Brain microvascular endothelial cell (primary cell): ENCODE measurements at regions not wholly inside any gene's neighbourhood (a gene's known extent, or its start where the extent isn't known, plus 50 kb on each side); places are given as distances from the start of the nearest gene placed in this dataset.

ENCODE experiments used
- DNase-seq: peaks from one replicate; pipeline ENCODE4 v3.0.0-alpha.2; 2020
- H3K27ac ChIP-seq: fragments of 250-450 bp; sonication (Bioruptor Pico); 2 replicates; pipeline ENCODE4 v1.5.1; 2020; ENCODE audit warnings: mild to moderate bottlenecking, moderate library complexity
- H3K27me3 ChIP-seq: fragments of 250-450 bp; sonication (Bioruptor Pico); replicated peaks from 2 replicates; pipeline ENCODE4 v1.5.1; 2020; ENCODE audit warnings: mild to moderate bottlenecking
- H3K36me3 ChIP-seq: fragments of 250-450 bp; sonication (Bioruptor Pico); replicated peaks from 2 replicates; pipeline ENCODE4 v1.5.1; 2020; ENCODE audit warnings: mild to moderate bottlenecking
- H3K4me3 ChIP-seq: 2 replicates; pipeline ENCODE4 v1.5.1; 2011; ENCODE audit warnings: low read depth, mild to moderate bottlenecking, control low read depth, low read length, moderate library complexity
- CTCF ChIP-seq: IDR thresholded peaks from 2 replicates; pipeline ENCODE4 v1.5.1; 2011; ENCODE audit warnings: low read depth, mild to moderate bottlenecking, moderate library complexity, low read length, control low read depth, inconsistent platforms; ENCODE audit errors: missing control alignments
- in situ Hi-C: cut with HindIII; loops from 2 replicates; pipeline ENCODE4 v1.10.0; 2017; ENCODE audit warnings: low sequenced_read_pairs, low pct_ligation_motif_present

- peak; percentile 10 for TF ChIP-seq CTCF
- no peak overlapping the region for H3K4me3 ChIP-seq
Measured at GRCh38 chr2:21415234-21415633, 291.5 kb downstream of the TDRD15 start.

GRCh38 chr2:21416226-21416625, 292.5 kb downstream of the TDRD15 start:
- H3K4me3 ChIP-seq, result no peak overlapping the region
- H3K27me3 ChIP-seq, result no peaks in the 10 kb centered on the region
- H3K27ac ChIP-seq, result no peak overlapping the region
- TF ChIP-seq CTCF, result no peak
- in situ Hi-C loops, result no loop called here
- H3K36me3 ChIP-seq, result no peaks in the 10 kb centered on the region
- DNase-seq, result no peak

More at GRCh38 chr2:21415234-21415633, 291.5 kb downstream of the TDRD15 start:
- Histone ChIP-seq H3K27ac (no peak overlapping the region), H3K27me3 (no peaks in the 10 kb centered on the region), H3K36me3 (no peaks in the 10 kb centered on the region)
- in situ Hi-C loops, result no loop called here
- no peak for DNase-seq

GRCh38 chr2:21418456-21418855, 294.7 kb downstream of the TDRD15 start:
- no peak overlapping the region for H3K27ac ChIP-seq
- DNase-seq, result no peak
- in situ Hi-C loops, result no loop called here
- no peaks in the 10 kb centered on the region for H3K27me3 ChIP-seq
- H3K4me3 ChIP-seq, result no peak overlapping the region
- no peak for TF ChIP-seq CTCF
- no peaks in the 10 kb centered on the region for H3K36me3 ChIP-seq

- Histone ChIP-seq H3K36me3 (no peaks in the 10 kb centered on the region), H3K27ac (no peak overlapping the region), H3K4me3 (no peak overlapping the region), H3K27me3 (no peaks in the 10 kb centered on the region)
- no peak for TF ChIP-seq CTCF
- in situ Hi-C loops, result no loop called here
- no peak for DNase-seq
Measured at GRCh38 chr2:21420553-21421335, 297.0 kb downstream of the TDRD15 start.

GRCh38 chr2:21422050-21422449, 298.3 kb downstream of the TDRD15 start:
- in situ Hi-C loops, result no loop called here

More at GRCh38 chr2:21422050-21422449, 298.3 kb downstream of the TDRD15 start:
- H3K27me3 ChIP-seq, result no peaks in the 10 kb centered on the region
- no peak overlapping the region for H3K4me3 ChIP-seq
- DNase-seq, result peak; percentile 6
- no peaks in the 10 kb centered on the region for H3K36me3 ChIP-seq
- H3K27ac ChIP-seq, result no peak overlapping the region
- peak; percentile 59 for TF ChIP-seq CTCF
